ENCODE measurements at regions not wholly inside any gene's neighbourhood (a gene's known extent, or its start where the extent isn't known, plus 50 kb on each side); places are given as distances from the start of the nearest gene placed in this dataset.

DNA sequence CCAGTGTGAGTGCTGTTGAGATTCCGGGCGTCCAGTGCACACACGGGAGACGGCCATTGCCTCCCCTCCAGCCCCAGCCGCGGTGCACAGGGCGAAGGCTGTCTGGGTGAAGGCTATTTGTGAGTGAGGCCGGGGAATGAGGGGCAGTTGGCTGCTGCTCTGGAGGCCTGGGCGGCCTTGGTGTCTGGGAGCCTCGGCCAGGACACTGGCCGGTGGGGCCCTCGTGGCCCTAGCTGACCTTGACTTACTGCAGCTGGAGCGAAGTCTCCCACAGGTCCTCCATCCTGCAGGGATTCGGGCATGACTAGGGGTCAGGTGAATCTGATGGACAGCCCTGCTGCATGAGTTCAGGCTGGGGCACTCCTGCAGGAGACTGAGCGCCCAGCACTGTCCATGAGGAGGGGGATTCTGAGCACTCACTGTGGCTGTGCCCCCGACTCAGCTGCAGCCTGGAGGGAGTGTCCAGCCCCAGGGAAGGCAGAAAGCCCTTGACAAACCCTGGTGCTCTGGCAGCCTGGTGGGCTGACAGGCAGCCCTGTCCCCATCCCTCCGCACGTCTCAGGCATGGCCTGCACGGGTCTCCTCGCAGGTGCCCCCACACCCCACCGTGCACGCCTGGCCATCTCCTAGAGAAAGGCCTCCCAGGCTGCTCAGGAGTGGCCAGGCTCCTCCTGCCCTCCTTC, 52.7 kb upstream of the FAM20C start:
- no peaks in the 10 kb centered on the region for H4K20me1 ChIP-seq (ENCODE audit: insufficient read depth)
- no peaks in the 10 kb centered on the region for H3F3A ChIP-seq (ENCODE audit: insufficient read depth, low read length, poor library complexity, severe bottlenecking)
- H3K27ac ChIP-seq (ENCODE audit: low read length) = no peak overlapping the region
- H3K9me3 ChIP-seq (ENCODE audit: low read length) = no peaks in the 10 kb centered on the region
- H3K36me3 ChIP-seq (ENCODE audit: insufficient read depth, low read length) = no peaks in the 10 kb centered on the region
- H3K4me3 ChIP-seq (ENCODE audit: low read length) = no peak overlapping the region
- H3K27me3 ChIP-seq (ENCODE audit: insufficient read depth, low read depth, low read length) = no peaks in the 10 kb centered on the region
- H2AFZ ChIP-seq (ENCODE audit: low read depth, low read length) = peak overlapping the region; percentile 12
- TF ChIP-seq, protein P1, sequence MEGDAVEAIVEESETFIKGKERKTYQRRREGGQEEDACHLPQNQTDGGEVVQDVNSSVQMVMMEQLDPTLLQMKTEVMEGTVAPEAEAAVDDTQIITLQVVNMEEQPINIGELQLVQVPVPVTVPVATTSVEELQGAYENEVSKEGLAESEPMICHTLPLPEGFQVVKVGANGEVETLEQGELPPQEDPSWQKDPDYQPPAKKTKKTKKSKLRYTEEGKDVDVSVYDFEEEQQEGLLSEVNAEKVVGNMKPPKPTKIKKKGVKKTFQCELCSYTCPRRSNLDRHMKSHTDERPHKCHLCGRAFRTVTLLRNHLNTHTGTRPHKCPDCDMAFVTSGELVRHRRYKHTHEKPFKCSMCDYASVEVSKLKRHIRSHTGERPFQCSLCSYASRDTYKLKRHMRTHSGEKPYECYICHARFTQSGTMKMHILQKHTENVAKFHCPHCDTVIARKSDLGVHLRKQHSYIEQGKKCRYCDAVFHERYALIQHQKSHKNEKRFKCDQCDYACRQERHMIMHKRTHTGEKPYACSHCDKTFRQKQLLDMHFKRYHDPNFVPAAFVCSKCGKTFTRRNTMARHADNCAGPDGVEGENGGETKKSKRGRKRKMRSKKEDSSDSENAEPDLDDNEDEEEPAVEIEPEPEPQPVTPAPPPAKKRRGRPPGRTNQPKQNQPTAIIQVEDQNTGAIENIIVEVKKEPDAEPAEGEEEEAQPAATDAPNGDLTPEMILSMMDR (IDR thresholded peaks at IDR 0.05; ENCODE audit: poor library complexity, severe bottlenecking) = no peak
- TF ChIP-seq EP300 (conservative IDR thresholded peaks at IDR 0.05; ENCODE audit: poor library complexity, severe bottlenecking) (no peak), RAD21 (conservative IDR thresholded peaks at IDR 0.05) (no peak), MXI1 (conservative IDR thresholded peaks at IDR 0.05; ENCODE audit: poor library complexity, severe bottlenecking) (no peak), POLR2AphosphoS5 (IDR thresholded peaks at IDR 0.05) (no peak), EZH2 (IDR thresholded peaks at IDR 0.05; ENCODE audit: borderline replicate concordance, insufficient read depth, low read length, poor library complexity, severe bottlenecking) (no peak), TAF1 (IDR thresholded peaks at IDR 0.05; ENCODE audit: low read depth) (no peak), SMC3 (conservative IDR thresholded peaks at IDR 0.05; ENCODE audit: poor library complexity) (no peak)
- TF ChIP-seq, protein P2, sequence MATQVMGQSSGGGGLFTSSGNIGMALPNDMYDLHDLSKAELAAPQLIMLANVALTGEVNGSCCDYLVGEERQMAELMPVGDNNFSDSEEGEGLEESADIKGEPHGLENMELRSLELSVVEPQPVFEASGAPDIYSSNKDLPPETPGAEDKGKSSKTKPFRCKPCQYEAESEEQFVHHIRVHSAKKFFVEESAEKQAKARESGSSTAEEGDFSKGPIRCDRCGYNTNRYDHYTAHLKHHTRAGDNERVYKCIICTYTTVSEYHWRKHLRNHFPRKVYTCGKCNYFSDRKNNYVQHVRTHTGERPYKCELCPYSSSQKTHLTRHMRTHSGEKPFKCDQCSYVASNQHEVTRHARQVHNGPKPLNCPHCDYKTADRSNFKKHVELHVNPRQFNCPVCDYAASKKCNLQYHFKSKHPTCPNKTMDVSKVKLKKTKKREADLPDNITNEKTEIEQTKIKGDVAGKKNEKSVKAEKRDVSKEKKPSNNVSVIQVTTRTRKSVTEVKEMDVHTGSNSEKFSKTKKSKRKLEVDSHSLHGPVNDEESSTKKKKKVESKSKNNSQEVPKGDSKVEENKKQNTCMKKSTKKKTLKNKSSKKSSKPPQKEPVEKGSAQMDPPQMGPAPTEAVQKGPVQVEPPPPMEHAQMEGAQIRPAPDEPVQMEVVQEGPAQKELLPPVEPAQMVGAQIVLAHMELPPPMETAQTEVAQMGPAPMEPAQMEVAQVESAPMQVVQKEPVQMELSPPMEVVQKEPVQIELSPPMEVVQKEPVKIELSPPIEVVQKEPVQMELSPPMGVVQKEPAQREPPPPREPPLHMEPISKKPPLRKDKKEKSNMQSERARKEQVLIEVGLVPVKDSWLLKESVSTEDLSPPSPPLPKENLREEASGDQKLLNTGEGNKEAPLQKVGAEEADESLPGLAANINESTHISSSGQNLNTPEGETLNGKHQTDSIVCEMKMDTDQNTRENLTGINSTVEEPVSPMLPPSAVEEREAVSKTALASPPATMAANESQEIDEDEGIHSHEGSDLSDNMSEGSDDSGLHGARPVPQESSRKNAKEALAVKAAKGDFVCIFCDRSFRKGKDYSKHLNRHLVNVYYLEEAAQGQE (IDR thresholded peaks at IDR 0.05; ENCODE audit: borderline replicate concordance) = no peak
- H3K79me2 ChIP-seq (replicated peaks; ENCODE audit: insufficient read depth, low read length) = no peaks in the 10 kb centered on the region
- H3K4me2 ChIP-seq (ENCODE audit: low read length) = no peak overlapping the region
- no peak overlapping the region for H3K9ac ChIP-seq (ENCODE audit: low read length)
- no peaks in the 10 kb centered on the region for H3K9me2 ChIP-seq (ENCODE audit: insufficient read depth, low read length)

DNA sequence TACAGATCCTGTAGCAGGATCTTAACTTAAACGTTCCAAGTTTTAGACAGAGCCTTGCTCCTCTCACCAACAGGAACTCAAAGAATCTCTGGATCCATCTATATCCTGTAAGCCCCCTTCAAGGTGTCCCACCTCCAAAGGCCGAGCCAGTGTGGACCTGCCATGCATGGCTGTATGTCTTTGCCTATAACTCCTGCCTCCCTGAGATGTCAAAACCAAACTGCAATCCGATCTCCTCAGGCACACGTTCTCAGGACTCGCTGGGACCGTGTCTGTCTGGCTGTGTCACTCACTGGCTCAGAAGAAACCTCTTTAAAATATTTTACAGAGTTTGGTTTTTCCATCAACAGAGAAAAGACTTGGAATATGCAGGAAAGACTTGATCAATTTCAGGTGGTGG, 51.4 kb upstream of the FAM20C start:
- Histone ChIP-seq H3K4me3 (ENCODE audit: low read length) (no peak overlapping the region), H2AFZ (ENCODE audit: low read depth, low read length) (no peak overlapping the region)
- no peak for TF ChIP-seq SMC3 (conservative IDR thresholded peaks at IDR 0.05; ENCODE audit: poor library complexity)
- TF ChIP-seq EP300 (conservative IDR thresholded peaks at IDR 0.05; ENCODE audit: poor library complexity, severe bottlenecking) = no peak
- TF ChIP-seq EZH2 (IDR thresholded peaks at IDR 0.05; ENCODE audit: borderline replicate concordance, insufficient read depth, low read length, poor library complexity, severe bottlenecking) = no peak
- TF ChIP-seq TAF1 (IDR thresholded peaks at IDR 0.05; ENCODE audit: low read depth) = no peak
- TF ChIP-seq MXI1 (conservative IDR thresholded peaks at IDR 0.05; ENCODE audit: poor library complexity, severe bottlenecking) = no peak
- TF ChIP-seq, protein P2 (IDR thresholded peaks at IDR 0.05; ENCODE audit: borderline replicate concordance) = no peak
- TF ChIP-seq, protein P1 (IDR thresholded peaks at IDR 0.05; ENCODE audit: poor library complexity, severe bottlenecking) = no peak
- TF ChIP-seq POLR2AphosphoS5 (IDR thresholded peaks at IDR 0.05) = no peak
- no peak for TF ChIP-seq RAD21 (conservative IDR thresholded peaks at IDR 0.05)

More for the DNA sequence above, 51.4 kb upstream of the FAM20C start:
- Histone ChIP-seq H3K27ac (ENCODE audit: low read length) (no peak overlapping the region), H3K36me3 (ENCODE audit: insufficient read depth, low read length) (no peaks in the 10 kb centered on the region), H3F3A (ENCODE audit: insufficient read depth, low read length, poor library complexity, severe bottlenecking) (no peaks in the 10 kb centered on the region), H3K4me2 (ENCODE audit: low read length) (no peak overlapping the region), H3K9me3 (ENCODE audit: low read length) (no peaks in the 10 kb centered on the region), H3K9ac (ENCODE audit: low read length) (no peak overlapping the region), H3K9me2 (ENCODE audit: insufficient read depth, low read length) (no peaks in the 10 kb centered on the region), H4K20me1 (ENCODE audit: insufficient read depth) (no peaks in the 10 kb centered on the region), H3K79me2 (replicated peaks; ENCODE audit: insufficient read depth, low read length) (no peaks in the 10 kb centered on the region), H3K27me3 (ENCODE audit: insufficient read depth, low read depth, low read length) (no peaks in the 10 kb centered on the region)

Data from neural cell (in vitro differentiated cells).